ENCODE measurements at regions not wholly inside any gene's neighbourhood (a gene's known extent, or its start where the extent isn't known, plus 50 kb on each side); places are given as distances from the start of the nearest gene placed in this dataset.

GRCh38 chr14:85195872-85196477 is 334.0 kb upstream of the FLRT2 start:
- no peak for DNase-seq (ENCODE audit: low read depth)

DNA sequence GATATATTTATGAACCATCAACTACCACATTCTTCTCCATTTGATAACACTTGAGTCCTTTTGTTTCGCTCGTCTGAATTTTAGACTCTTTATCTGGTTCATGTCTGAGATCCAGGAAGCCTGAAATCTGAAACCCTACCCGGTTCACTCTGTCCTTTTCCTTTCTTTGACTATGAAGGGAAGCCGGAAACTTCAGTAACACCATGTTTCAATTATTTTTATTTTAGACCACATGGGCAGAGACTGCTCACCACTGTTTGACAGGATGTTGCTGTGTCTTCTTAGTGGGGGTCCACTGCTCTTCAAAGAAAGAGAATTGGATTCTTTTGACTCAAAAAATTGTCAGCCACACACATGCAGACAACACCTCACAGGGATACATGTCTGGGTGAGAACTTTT is 331.9 kb upstream of the FLRT2 start:
- no peak for DNase-seq (ENCODE audit: low read depth)

GRCh38 chr14:85205875-85206274 is 324.1 kb upstream of the FLRT2 start:
- no peak for DNase-seq (ENCODE audit: low read depth)

DNA sequence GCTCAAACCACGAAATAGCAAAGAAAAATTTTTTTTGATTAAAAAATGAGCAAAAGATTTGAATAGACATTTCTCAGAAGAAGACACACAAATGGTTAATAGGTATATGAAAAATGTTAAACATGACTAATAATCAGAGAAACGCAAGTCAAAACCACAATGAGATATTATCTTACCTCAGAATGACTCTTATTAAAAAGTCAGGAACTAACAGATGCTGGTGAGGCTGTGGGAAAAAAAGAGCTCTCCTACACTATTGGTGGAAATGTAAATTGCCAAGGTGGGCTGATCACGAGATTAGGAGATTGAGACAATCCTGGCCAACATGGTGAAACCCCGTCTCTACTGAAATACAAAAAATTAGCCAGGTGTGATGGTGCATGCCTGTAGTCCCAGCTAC is 315.5 kb upstream of the FLRT2 start:
- peak; percentile 13 for DNase-seq (ENCODE audit: low read depth)

GRCh38 chr14:85217412-85217811 is 312.5 kb upstream of the FLRT2 start:
- DNase-seq (ENCODE audit: low read depth), result no peak

GRCh38 chr14:85218982-85219381 is 311.0 kb upstream of the FLRT2 start:
- DNase-seq (ENCODE audit: low read depth), result no peak

- no peak for DNase-seq (ENCODE audit: low read depth)
These were observed 308.1 kb upstream of the FLRT2 start for GRCh38 chr14:85221832-85222231.

DNA sequence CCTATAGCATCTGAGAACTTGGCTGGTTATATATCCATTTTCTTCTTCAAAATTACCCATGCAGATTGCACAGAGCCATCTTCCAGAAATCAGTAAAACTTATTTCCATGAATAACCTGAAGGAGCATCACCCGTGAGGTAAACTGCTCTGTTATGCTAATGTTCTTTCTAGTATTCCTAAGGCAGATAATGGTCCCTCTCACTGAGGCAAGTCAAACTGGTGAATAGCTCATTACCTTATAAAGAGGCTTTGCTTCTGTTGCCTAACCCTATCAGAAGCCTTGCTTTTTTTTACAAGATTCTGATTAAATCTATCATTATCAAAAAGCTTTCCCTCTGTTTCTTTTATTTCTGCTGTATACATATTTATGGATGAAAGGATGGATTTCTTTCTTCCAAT is 307.6 kb upstream of the FLRT2 start:
- no peak for DNase-seq (ENCODE audit: low read depth)

DNA sequence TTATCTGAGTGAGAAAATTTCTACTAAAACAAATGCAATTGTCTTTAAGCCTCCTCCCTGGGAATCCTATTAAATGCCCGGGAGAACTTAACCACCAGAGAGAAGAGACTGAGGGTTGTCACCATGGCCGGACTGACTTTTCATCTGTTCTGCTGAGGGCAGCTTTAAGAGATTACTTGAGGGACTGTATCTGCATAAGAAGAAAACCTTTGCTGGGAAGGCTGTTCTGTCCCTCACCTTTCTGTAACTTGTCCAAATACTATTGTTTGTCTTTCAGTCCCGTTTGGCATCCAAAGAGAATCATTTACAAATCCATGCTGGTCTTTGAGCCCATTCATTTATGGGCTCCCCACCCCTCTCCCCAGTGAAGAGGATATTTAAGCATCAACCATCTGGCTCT is 306.3 kb upstream of the FLRT2 start:
- no peak for DNase-seq (ENCODE audit: low read depth)

DNA sequence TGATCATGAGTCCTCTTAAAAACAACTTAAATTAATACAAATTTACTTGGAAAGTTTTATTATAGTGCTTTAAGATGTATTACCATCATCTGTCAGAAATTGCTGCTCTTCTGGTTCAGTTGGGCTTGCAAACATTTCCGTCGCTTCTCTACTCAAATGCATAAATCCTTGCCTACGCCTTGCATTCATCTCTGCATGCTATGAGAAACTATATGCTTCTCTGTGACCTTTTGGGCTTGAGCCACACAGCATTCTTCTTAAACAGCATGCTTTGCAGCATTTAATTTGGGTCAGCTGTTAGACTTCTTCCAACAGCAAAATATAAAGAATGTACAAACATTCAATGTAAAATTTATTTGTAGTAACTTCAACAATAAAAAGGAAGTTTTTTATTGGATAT is 305.7 kb upstream of the FLRT2 start:
- no peak for DNase-seq (ENCODE audit: low read depth)

DNA sequence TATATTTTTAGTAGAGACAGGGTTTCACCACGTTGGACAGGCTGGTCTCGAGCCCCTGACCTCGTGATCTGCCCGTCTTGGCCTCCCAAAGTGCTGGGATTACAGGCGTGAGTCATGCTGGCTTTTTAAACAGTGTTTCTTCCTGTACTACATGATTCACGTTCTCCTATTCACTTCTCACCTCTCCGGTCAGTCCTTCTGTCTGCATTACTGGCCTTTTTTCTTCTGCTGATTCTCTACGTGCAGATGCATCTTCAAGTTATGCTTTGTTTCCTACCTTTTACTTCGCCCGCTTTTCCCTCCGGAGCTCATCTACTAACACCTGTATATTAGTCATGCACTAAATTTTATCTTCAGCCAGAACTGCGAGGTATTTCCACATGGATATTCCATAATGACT is 296.2 kb upstream of the FLRT2 start:
- peak; percentile 48 for DNase-seq (ENCODE audit: low read depth)

- peak; percentile 18 for DNase-seq (ENCODE audit: low read depth)
These were observed 295.6 kb upstream of the FLRT2 start for GRCh38 chr14:85234156-85235025.

GRCh38 chr14:85235868-85236267 is 294.1 kb upstream of the FLRT2 start:
- no peak for DNase-seq (ENCODE audit: low read depth)

DNA sequence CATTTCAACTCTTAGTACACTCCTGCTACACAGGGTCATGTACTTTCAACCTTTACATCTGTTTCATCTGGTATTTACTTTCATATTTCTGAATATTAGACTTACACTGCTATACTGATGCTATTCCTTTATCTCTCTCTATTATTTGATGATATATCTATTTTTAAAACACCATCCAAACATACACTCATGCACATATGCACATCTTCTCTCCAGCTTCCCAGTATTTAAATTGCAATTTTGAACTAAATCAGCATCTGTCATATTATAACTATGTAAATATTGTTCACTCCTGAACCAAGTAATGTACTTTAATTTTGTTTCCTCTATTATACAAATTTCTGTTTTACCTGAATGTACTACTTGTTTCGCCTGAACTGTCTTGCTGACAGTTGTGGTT is 293.6 kb upstream of the FLRT2 start:
- DNase-seq (ENCODE audit: low read depth), result no peak

GRCh38 chr14:85239791-85240190 is 290.2 kb upstream of the FLRT2 start:
- DNase-seq (ENCODE audit: low read depth), result no peak

DNA sequence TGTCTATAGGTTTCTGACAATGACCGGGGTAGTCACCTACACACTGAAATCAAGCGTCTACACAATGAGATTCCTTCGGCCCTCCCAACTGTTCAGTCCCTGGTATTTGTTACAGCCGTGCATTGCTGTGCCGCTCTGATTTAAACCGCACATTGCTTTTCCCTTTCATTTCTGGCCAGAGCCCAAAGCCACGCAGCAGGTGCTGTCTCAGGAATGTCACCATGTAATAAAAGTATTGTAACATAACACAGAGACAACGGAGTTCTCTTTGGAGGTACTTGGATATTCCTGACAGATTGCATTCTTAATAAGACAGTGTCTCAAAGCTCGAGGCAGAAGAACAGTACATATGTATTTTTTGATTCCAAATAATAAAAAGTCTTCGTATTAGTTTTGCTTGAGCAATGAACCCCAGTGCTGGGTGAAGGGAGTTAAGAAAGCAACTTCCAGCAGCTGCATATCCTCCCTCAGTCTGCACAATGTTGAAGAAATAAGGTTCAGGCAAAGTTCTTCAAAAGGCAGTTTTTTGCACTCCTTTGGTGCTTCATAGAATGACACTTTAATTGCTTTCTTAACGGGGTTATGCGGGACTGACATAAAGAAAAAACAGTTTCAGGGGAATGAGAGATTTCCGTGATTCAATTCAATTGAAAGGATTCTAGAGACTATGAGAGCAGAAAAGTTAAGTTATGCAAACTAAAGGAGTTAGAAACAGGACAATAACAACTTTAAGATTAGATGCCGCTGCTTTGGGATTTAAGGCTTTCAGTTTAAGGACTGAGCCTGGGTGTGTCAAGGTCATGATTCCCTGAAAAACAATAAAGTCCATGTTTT is 288.7 kb upstream of the FLRT2 start:
- peak; percentile 16 for DNase-seq (ENCODE audit: low read depth)

DNA sequence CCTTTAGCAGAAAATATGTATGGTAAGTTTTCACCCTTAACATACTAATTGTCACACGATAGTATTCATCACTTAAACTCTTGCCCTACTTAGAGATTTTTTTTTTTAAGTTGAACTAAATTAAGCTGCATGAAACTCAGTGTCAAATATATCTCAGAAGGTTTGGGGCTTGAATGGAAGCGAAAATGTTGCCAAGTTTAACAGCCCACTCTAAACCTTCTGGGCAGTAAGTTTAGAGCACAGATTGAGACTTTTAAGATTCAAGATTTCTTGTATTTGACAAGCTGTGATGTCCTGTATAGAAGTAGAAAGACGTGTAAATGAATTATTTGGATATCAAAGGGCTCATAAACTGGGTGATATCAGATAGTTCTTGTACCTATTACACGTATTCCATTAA is 287.3 kb upstream of the FLRT2 start:
- DNase-seq (ENCODE audit: low read depth), result no peak

GRCh38 chr14:85243321-85243720 is 286.6 kb upstream of the FLRT2 start:
- DNase-seq (ENCODE audit: low read depth), result no peak

- DNase-seq (ENCODE audit: low read depth), result no peak
These were observed 282.9 kb upstream of the FLRT2 start for GRCh38 chr14:85247071-85247470.

- peak; percentile 6 for DNase-seq (ENCODE audit: low read depth)
These were observed 280.9 kb upstream of the FLRT2 start for GRCh38 chr14:85248881-85249635.

DNA sequence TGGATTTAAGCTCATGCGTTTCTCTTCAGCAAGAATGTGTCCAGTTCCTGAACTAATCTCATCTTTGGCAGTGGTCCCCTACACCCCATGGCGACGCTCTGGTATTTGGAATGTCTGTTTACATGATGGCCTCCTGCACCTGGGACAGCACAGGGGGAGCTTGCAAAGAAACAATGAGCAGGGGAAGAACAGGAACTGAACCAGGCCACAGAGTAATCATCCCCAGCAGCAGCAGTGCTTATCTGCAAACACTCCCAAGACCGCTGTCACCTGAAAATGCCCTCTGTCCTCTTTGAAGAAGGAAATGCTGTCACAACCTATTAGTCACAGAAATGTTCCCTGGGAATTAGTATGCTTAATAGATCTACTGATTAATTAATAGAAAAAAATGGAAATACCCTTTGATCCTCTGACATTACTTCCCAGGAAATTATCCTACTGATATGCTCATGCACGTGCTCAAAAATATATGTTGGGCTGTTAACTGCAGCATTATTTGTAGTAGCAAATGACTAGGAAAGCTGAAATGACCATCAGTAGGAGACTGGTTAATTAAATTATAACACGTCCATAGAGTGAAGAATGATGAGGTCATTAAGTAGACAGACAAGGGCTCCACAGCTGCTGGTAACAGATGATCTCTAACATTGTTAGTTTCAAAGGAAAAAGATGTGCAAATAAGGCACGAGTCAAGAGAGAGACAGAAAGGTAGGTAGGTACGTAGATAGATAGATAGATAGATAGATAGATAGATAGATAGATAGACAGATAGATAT is 279.3 kb upstream of the FLRT2 start:
- no peak for DNase-seq (ENCODE audit: low read depth)

Measured in RPMI7951 (cell line).